ENCODE measurements at regions not wholly inside any gene's neighbourhood (a gene's known extent, or its start where the extent isn't known, plus 50 kb on each side); places are given as distances from the start of the nearest gene placed in this dataset.

DNA sequence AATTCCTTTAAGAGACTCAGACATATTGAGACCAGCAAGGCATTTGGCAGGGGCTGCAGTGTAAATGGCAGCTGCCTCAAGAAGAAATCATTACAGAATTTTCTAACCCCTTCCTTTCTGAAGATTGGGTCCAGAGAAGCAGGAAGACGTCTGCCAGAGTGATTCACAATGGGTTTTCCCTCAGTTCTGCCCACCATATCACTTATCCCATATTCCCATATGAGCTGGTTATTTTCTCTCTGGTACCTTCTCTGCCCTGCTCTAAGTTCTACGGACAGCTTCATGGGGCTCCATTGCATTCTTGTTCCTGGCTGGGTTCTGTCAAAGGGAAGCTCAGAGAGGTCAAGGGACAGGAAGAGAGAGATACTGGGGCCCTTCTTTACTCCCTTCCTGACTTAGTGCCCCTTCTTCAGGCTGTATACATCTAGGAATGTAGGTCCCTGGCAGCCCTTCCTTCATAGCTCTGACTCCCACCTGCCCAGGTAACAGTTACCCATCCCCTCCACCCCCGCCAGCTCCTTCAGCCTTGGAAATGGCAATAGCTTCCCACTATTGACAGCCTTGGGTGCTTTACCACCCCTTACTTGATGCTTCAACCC is 420.6 kb upstream of the DAB1 start:
- Histone ChIP-seq H2AFZ (ENCODE audit: control insufficient read depth, low read depth, low read length) (no peak overlapping the region), H3K4me1 (ENCODE audit: control insufficient read depth, insufficient read depth, low read length) (no peaks in the 10 kb centered on the region), H4K20me1 (ENCODE audit: control insufficient read depth, insufficient read depth) (no peaks in the 10 kb centered on the region), H3K4me2 (ENCODE audit: control insufficient read depth, insufficient read depth) (no peak overlapping the region), H3K27me3 (replicated peaks in 1 of 2; ENCODE audit: control insufficient read depth in 2 of 2, insufficient read depth in 2 of 2, low read length in 1 of 2) (no peaks in the 10 kb centered on the region), H3K9ac (ENCODE audit: control insufficient read depth, insufficient read depth, low read length) (no peak overlapping the region), H3K9me3 (replicated peaks; ENCODE audit: control insufficient read depth, insufficient read depth, low read length) (no peaks in the 10 kb centered on the region), H3K4me3 (no peak overlapping the region), H3K79me2 (ENCODE audit: control insufficient read depth, insufficient read depth, low read length) (no peaks in the 10 kb centered on the region), H3K36me3 (ENCODE audit: control insufficient read depth in 2 of 2, insufficient read depth in 2 of 2, low read length in 1 of 2) (no peaks in the 10 kb centered on the region), H3K27ac (ENCODE audit: control insufficient read depth, insufficient read depth) (no peak overlapping the region)
- POLR2A ChIA-PET = no interaction called here
- intact Hi-C loops (cut with micrococcal nuclease; ENCODE audit: unreplicated experiment) (no loop called here), in situ Hi-C loops (cut with MboI) (no loop called here)
- TF ChIP-seq, protein P1, sequence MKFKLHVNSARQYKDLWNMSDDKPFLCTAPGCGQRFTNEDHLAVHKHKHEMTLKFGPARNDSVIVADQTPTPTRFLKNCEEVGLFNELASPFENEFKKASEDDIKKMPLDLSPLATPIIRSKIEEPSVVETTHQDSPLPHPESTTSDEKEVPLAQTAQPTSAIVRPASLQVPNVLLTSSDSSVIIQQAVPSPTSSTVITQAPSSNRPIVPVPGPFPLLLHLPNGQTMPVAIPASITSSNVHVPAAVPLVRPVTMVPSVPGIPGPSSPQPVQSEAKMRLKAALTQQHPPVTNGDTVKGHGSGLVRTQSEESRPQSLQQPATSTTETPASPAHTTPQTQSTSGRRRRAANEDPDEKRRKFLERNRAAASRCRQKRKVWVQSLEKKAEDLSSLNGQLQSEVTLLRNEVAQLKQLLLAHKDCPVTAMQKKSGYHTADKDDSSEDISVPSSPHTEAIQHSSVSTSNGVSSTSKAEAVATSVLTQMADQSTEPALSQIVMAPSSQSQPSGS (IDR thresholded peaks at IDR 0.05; ENCODE audit: low read length) = no peak
- TF ChIP-seq IKZF1 (conservative IDR thresholded peaks at IDR 0.05) = no peak
- SMC1A ChIA-PET (ENCODE audit: uncharacterized antibody, unreplicated experiment) = interaction anchor here (1.4 kb wide), 1 partner anchor 22 kb away, joined by 3 read pairs; no protein-coding TSS in a partner anchor
- CTCF ChIA-PET = interaction anchor here (1.2 kb wide), 1 partner anchor 9 kb away, joined by 4 read pairs; no protein-coding TSS in a partner anchor
- WGBS (ENCODE audit: insufficient coverage, insufficient replicate concordance, low lambda C conversion rate, missing lambda C conversion rate) = 14% methylated on average over 3 of the region's 3 CpGs
- ATAC-seq (no peak), FAIRE-seq (no peak), DNase-seq (ENCODE audit: low read depth, low spot score) (no peak)
- BruUV-seq (replicated peaks) = no TSS peak
- RAD21 ChIA-PET (ENCODE audit: unreplicated experiment) = no interaction called here

DNA sequence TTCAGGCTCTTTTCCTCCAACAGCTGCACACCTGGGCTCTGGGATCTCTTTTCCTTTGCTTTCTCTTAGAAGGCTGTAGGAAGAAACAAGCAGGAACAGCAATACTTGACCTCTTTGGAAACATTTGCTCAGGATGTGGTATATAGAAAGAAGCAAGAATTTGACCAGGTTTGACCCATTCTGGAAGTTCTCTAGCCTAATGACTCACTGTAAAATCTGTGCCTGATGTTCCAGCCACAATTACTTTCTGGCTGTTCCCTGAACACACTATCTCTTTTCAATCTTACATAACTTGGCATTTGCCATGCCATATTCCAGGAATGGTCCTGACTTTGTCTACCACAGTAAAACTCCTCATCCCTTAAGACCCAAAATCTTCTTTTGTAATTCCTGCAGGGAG is 419.9 kb upstream of the DAB1 start:
- Histone ChIP-seq H3K79me2 (ENCODE audit: control insufficient read depth, insufficient read depth, low read length) (no peaks in the 10 kb centered on the region), H3K4me1 (ENCODE audit: control insufficient read depth, insufficient read depth, low read length) (no peaks in the 10 kb centered on the region), H3K4me2 (ENCODE audit: control insufficient read depth, insufficient read depth) (no peak overlapping the region), H3K36me3 (ENCODE audit: control insufficient read depth in 2 of 2, insufficient read depth in 2 of 2, low read length in 1 of 2) (no peaks in the 10 kb centered on the region), H2AFZ (ENCODE audit: control insufficient read depth, low read depth, low read length) (no peak overlapping the region), H3K9ac (ENCODE audit: control insufficient read depth, insufficient read depth, low read length) (no peak overlapping the region), H4K20me1 (ENCODE audit: control insufficient read depth, insufficient read depth) (no peaks in the 10 kb centered on the region), H3K4me3 (no peak overlapping the region), H3K9me3 (replicated peaks; ENCODE audit: control insufficient read depth, insufficient read depth, low read length) (no peaks in the 10 kb centered on the region), H3K27ac (ENCODE audit: control insufficient read depth, insufficient read depth) (no peak overlapping the region), H3K27me3 (replicated peaks in 1 of 2; ENCODE audit: control insufficient read depth in 2 of 2, insufficient read depth in 2 of 2, low read length in 1 of 2) (no peaks in the 10 kb centered on the region)
- DNase-seq (ENCODE audit: low read depth, low spot score) = no peak
- ChIA-PET CTCF (interaction anchor here (1.2 kb wide), 2 partner anchors 8 to 21 kb away, joined by 4 read pairs; no protein-coding TSS in a partner anchor), RAD21 (ENCODE audit: unreplicated experiment) (no interaction called here), POLR2A (no interaction called here), SMC1A (ENCODE audit: uncharacterized antibody, unreplicated experiment) (no interaction called here)
- no peak for FAIRE-seq
- in situ Hi-C loops (cut with MboI) = no loop called here
- ATAC-seq = no peak
- BruUV-seq (replicated peaks) = no TSS peak
- intact Hi-C loops (cut with micrococcal nuclease; ENCODE audit: unreplicated experiment) = no loop called here
- TF ChIP-seq DPF2 (IDR thresholded peaks at IDR 0.05) (no peak), CBX3 (IDR thresholded peaks at IDR 0.05; ENCODE audit: borderline replicate concordance, low read depth) (no peak), TCF7 (IDR thresholded peaks at IDR 0.05; ENCODE audit: borderline replicate concordance) (no peak), PAX8 (IDR thresholded peaks at IDR 0.05) (no peak), NFIC (IDR thresholded peaks at IDR 0.05; ENCODE audit: low read depth, low read length) (no peak), ZNF217 (IDR thresholded peaks at IDR 0.05) (no peak), CBX5 (IDR thresholded peaks at IDR 0.05; ENCODE audit: low read depth) (no peak), HDAC2 (IDR thresholded peaks at IDR 0.05) (no peak), KLF5 (IDR thresholded peaks at IDR 0.05; ENCODE audit: partially characterized antibody) (no peak), MYC (IDR thresholded peaks at IDR 0.05; ENCODE audit: insufficient read depth, insufficient read length, insufficient replicate concordance, low read length, severe bottlenecking) (no peak), SREBF1 (IDR thresholded peaks at IDR 0.05; ENCODE audit: low read length) (no peak)
- TF ChIP-seq, protein P2, sequence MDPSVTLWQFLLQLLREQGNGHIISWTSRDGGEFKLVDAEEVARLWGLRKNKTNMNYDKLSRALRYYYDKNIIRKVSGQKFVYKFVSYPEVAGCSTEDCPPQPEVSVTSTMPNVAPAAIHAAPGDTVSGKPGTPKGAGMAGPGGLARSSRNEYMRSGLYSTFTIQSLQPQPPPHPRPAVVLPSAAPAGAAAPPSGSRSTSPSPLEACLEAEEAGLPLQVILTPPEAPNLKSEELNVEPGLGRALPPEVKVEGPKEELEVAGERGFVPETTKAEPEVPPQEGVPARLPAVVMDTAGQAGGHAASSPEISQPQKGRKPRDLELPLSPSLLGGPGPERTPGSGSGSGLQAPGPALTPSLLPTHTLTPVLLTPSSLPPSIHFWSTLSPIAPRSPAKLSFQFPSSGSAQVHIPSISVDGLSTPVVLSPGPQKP (IDR thresholded peaks at IDR 0.05; ENCODE audit: low read depth, low read length) = no peak
- TF ChIP-seq, protein P3, sequence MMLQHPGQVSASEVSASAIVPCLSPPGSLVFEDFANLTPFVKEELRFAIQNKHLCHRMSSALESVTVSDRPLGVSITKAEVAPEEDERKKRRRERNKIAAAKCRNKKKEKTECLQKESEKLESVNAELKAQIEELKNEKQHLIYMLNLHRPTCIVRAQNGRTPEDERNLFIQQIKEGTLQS (IDR thresholded peaks at IDR 0.05; ENCODE audit: borderline replicate concordance, extremely low read depth, low read depth, low read length) = no peak

Data from GM12878 (cell line).